T-cell (primary cell): ENCODE measurements at regions not wholly inside any gene's neighbourhood (a gene's known extent, or its start where the extent isn't known, plus 50 kb on each side); places are given as distances from the start of the nearest gene placed in this dataset.

Experiments used
- ATAC-seq, 4 experiments: fragments of 200-7000 bp in 3 of 4; fragments of 150-1000 bp in 1 of 4; cut with Tn5 transposase; replicated peaks in 1 of 4; 1 replicate in 3 of 4; 2 replicates in 1 of 4; pipeline ENCODE4 v1.10.0; 2021; ENCODE audit warnings: moderate library complexity in 3 of 4, mild to moderate bottlenecking in 2 of 4, moderate number of reproducible peaks in 1 of 4
- CTCF ChIA-PET, 2 donors: fragments of 300-600 bp; sonication (Branson Sonifier 250); formaldehyde crosslinking; loops; one replicate each; lab custom pipeline; 2022; ENCODE audit warnings: antibody characterized with exemption in 2 of 2; lab: Charles Lee
- POLR2A ChIA-PET, 2 donors: fragments of 300-600 bp; sonication (Branson Sonifier 250); formaldehyde crosslinking; loops; one replicate each; lab custom pipeline; 2022; ENCODE audit warnings: antibody characterized with exemption in 2 of 2; lab: Charles Lee
- DNase-seq, 35 experiments: peaks; one replicate each; pipeline versions ENCODE4 v3.0.0 to v3.0.0-alpha.2; 2013 to 2023
- H3K27ac ChIP-seq: one replicate; pipeline ENCODE4 v1.5.1; 2013; ENCODE audit warnings: low read length
- H3K27me3 ChIP-seq, 2 experiments: replicated peaks in 1 of 2; 1 replicate in 1 of 2; 2 replicates in 1 of 2; pipeline versions ENCODE4 v1.6.1 to v1.7.0; 2013; ENCODE audit warnings: low read length in 1 of 2, mixed read lengths in 1 of 2; ENCODE audit not compliant: control insufficient read depth in 2 of 2, insufficient read depth in 2 of 2; ENCODE audit errors: extremely low read depth in 1 of 2
- H3K36me3 ChIP-seq, 2 donors: 1 replicate in 1 of 2; 2 replicates in 1 of 2; pipeline versions ENCODE4 v1.6.1 to v1.7.0; 2013; ENCODE audit warnings: low read length in 1 of 2; ENCODE audit not compliant: control insufficient read depth in 2 of 2, insufficient read depth in 1 of 2; ENCODE audit errors: extremely low read depth in 1 of 2
- H3K4me1 ChIP-seq, 2 experiments: 1 replicate in 1 of 2; 2 replicates in 1 of 2; pipeline versions ENCODE4 v1.6.1 to v1.7.0; 2013; ENCODE audit warnings: low read length in 2 of 2, mixed read lengths in 1 of 2; ENCODE audit not compliant: insufficient read depth in 2 of 2, control insufficient read depth in 1 of 2; ENCODE audit errors: extremely low read depth in 1 of 2
- H3K4me3 ChIP-seq, 2 donors: 1 replicate in 1 of 2; 2 replicates in 1 of 2; pipeline versions ENCODE4 v1.5.1 to v1.7.0; 2013; ENCODE audit warnings: mild to moderate bottlenecking in 2 of 2, low read length in 1 of 2, moderate library complexity in 1 of 2; ENCODE audit not compliant: control insufficient read depth in 1 of 2; ENCODE audit errors: extremely low read depth in 1 of 2
- H3K9me3 ChIP-seq: 2 replicates; pipeline ENCODE4 v1.7.0; 2013
- H3K27ac Mint-ChIP-seq, 2 donors: one replicate each; pipeline ENCODE4 v1.8.0; 2020 to 2021; ENCODE audit warnings: mild to moderate bottlenecking in 2 of 2, mixed read lengths in 2 of 2
- H3K27me3 Mint-ChIP-seq, 2 donors: one replicate each; pipeline ENCODE4 v1.8.0; 2021 to 2022; ENCODE audit warnings: mixed read lengths in 2 of 2
- H3K36me3 Mint-ChIP-seq: one replicate; pipeline ENCODE4 v1.8.0; 2021; ENCODE audit warnings: mixed read lengths
- H3K4me1 Mint-ChIP-seq, 3 donors: one replicate each; pipeline ENCODE4 v1.8.0; 2020 to 2022; ENCODE audit warnings: mixed read lengths in 3 of 3, mild to moderate bottlenecking in 1 of 3
- H3K4me3 Mint-ChIP-seq, 3 donors: one replicate each; pipeline ENCODE4 v1.8.0; 2020 to 2022; ENCODE audit warnings: mild to moderate bottlenecking in 3 of 3, mixed read lengths in 3 of 3, moderate library complexity in 3 of 3
- H3K9me3 Mint-ChIP-seq, 3 donors: one replicate each; pipeline ENCODE4 v1.8.0; 2020 to 2022; ENCODE audit warnings: mixed read lengths in 3 of 3
- WGBS: methylation state at CpG from one replicate; pipeline ENCODE4 v1.1.5; 2013; ENCODE audit warnings: missing lambda C conversion rate; ENCODE audit not compliant: insufficient coverage; 5-methylcytosine and 5-hydroxymethylcytosine counted together

DNA sequence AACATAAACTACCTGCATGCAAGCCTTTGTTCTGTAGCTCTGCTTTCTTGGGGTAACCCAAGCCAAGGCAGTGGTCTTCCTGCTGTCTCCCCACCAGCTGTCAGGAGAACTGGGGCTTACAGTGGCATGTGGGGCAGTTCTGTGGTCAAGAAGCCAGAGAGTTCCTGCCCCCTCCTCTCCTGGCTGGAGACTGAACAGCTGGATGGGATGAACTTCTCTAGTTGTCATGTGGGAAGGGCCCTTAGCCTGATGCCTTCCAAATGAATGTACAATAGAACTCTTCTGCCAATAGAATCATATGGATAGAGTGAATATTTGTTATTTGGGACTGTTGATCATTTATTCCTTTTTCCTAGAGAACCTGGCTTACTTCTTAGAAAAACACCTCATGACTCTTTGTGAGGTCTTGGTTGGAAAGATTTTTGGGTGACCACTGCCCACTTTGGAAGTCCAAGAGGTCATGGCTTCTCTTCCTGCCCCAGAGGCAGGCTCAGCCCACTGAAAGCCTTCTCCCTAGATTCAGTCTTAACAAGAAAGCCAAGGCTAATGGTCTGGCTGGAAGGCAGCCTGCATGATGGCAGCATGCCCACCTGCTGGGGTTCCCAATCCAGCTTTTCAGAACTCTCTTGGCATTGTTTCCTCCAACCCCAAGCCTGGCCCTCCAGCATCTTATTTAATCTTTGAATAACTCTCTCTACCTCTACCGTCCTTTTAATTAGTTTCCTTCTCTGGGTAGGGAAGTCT, 462.9 kb upstream of the PROK2 start:
- WGBS, result no CpG with 5 or more reads among the region's 1 CpG
- ATAC-seq (no peak), DNase-seq (no peak)
- no peaks in the 10 kb centered on the region for H3K4me1 Mint-ChIP-seq
- Histone ChIP-seq H3K27me3 (peaks cover 0 to 10% of the 10 kb centered on the region in 2 experiments), H3K27ac (no peak overlapping the region), H3K9me3 (no peaks in the 10 kb centered on the region), H3K4me3 (no peak overlapping the region), H3K4me1 (no peaks in the 10 kb centered on the region), H3K36me3 (no peaks in the 10 kb centered on the region)
- no peak overlapping the region for H3K4me3 Mint-ChIP-seq
- POLR2A ChIA-PET, result no interaction called here
- CTCF ChIA-PET, result no interaction called here
- H3K36me3 Mint-ChIP-seq, result no peaks in the 10 kb centered on the region
- no peaks in the 10 kb centered on the region for H3K9me3 Mint-ChIP-seq
- no peaks in the 10 kb centered on the region for H3K27me3 Mint-ChIP-seq
- no peak overlapping the region for H3K27ac Mint-ChIP-seq

DNA sequence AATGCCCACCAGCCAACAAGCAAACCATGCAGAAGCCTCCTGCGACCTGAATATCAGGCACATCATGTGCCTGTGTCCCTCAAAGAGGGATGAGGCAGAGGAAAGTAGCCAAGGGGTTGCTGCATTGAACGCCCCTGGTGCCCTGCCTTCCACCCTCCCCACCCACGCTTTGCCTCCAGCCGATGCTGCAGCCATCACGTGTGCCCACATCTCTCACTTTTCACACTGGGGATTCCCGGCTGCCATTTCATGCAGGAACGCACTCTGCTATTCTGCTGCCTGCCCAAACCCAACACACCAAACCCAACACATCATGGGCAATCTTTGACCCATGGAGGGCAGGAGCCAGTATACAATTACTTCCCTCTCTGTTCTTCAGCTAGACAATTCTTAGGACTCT, 462.2 kb upstream of the PROK2 start:
- no peaks in the 10 kb centered on the region for H3K4me1 ChIP-seq
- H3K27me3 Mint-ChIP-seq, result no peaks in the 10 kb centered on the region
- H3K36me3 Mint-ChIP-seq, result no peaks in the 10 kb centered on the region
- H3K4me3 ChIP-seq, result no peak overlapping the region
- ATAC-seq (no peak), DNase-seq (no peak)
- H3K36me3 ChIP-seq, result no peaks in the 10 kb centered on the region
- no peak overlapping the region for H3K4me3 Mint-ChIP-seq
- H3K27ac ChIP-seq, result no peak overlapping the region
- H3K27ac Mint-ChIP-seq, result no peak overlapping the region
- ChIA-PET CTCF (no interaction called here), POLR2A (interaction anchor here in 1 of 2 donors (0.6 kb wide), 1 partner anchor 60 kb away, joined by 3 read pairs; no protein-coding TSS in a partner anchor)
- H3K9me3 Mint-ChIP-seq, result no peaks in the 10 kb centered on the region
- 58% methylated on average over 5 of the region's 7 CpGs for WGBS
- no peaks in the 10 kb centered on the region for H3K9me3 ChIP-seq
- H3K4me1 Mint-ChIP-seq, result no peaks in the 10 kb centered on the region
- peaks cover 0 to 10% of the 10 kb centered on the region in 2 experiments for H3K27me3 ChIP-seq

DNA sequence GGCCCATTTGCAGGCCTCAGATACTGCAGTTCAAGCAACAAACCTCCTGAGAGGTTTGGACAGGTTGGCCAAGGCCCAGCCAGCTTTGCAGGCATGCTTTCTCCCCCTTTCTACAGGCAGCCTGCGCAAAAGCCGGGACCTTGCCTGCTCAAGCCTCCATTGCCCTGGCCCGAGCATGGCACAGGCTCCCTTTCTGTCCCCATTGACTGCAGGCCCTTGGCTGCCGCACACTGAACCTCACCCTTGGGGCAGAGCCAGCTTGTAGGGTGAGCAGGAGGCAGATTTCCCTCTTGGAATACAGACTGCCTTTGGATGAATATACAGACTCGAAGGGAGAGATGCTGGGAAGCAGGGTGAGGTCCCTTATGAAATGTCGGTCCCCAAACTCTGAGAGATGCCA, 461.7 kb upstream of the PROK2 start:
- Histone ChIP-seq H3K27me3 (peaks cover 0 to 10% of the 10 kb centered on the region in 2 experiments), H3K4me1 (no peaks in the 10 kb centered on the region), H3K36me3 (no peaks in the 10 kb centered on the region), H3K27ac (no peak overlapping the region), H3K9me3 (no peaks in the 10 kb centered on the region), H3K4me3 (no peak overlapping the region)
- no peaks in the 10 kb centered on the region for H3K27me3 Mint-ChIP-seq
- H3K4me3 Mint-ChIP-seq, result no peak overlapping the region
- peaks cover 0 to under 1% (median 0%) of the 10 kb centered on the region in 3 donors for H3K4me1 Mint-ChIP-seq
- no peak overlapping the region for H3K27ac Mint-ChIP-seq
- no peaks in the 10 kb centered on the region for H3K36me3 Mint-ChIP-seq
- ChIA-PET CTCF (no interaction called here), POLR2A (interaction anchor here in 1 of 2 donors (0.6 kb wide), 1 partner anchor 61 kb away, joined by 3 read pairs; no protein-coding TSS in a partner anchor)
- H3K9me3 Mint-ChIP-seq, result no peaks in the 10 kb centered on the region
- DNase-seq (no peak), ATAC-seq (no peak)
- WGBS, result 90% methylated on average over 4 of the region's 6 CpGs

DNA sequence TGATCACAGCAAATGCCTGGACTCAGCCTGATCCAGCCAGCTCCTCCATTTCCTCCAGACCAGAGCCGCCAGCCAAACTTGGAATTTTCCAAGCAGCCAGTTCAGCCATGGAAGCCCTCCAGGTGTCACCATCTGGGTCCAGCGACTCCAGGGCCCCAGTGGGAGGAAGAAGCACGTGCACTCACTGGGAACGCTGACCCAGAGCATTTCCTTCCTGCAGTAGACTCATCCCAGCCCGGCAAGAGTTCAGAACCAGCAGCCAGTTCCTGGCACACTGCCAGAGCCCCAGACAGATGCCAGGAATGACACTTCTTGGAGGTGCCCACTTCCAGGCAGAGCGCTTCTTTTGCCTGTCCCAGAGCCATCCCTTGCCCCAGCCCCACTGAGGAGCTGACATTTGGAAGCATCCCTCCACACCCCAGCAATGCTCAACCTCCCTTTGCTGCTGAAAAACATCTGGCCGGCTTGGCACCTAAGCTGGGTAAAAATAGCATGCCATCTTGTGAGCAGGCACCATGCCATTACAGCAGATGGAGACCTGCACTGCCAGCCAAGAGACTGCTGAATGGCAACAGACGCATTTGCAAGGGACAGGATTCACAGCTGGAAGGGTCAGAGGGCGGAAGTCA, 460.3 kb upstream of the PROK2 start:
- ATAC-seq (no peak), DNase-seq (no peak)
- peaks cover 0 to 7% of the 10 kb centered on the region in 2 experiments for H3K27me3 ChIP-seq
- H3K4me1 Mint-ChIP-seq, result peaks cover 0 to 4% (median 0%) of the 10 kb centered on the region in 3 donors
- ChIA-PET CTCF (interaction anchor here in 1 of 2 donors (0.6 kb wide), 1 partner anchor 577 kb away, joined by 3 read pairs; no protein-coding TSS in a partner anchor), POLR2A (interaction anchor here in 1 of 2 donors (0.5 kb wide), 1 partner anchor 63 kb away, joined by 3 read pairs; no protein-coding TSS in a partner anchor)
- no peak overlapping the region for H3K4me3 ChIP-seq
- no peaks in the 10 kb centered on the region for H3K9me3 Mint-ChIP-seq
- no peak overlapping the region for H3K27ac Mint-ChIP-seq
- H3K4me1 ChIP-seq, result no peaks in the 10 kb centered on the region
- H3K4me3 Mint-ChIP-seq, result no peak overlapping the region
- no peaks in the 10 kb centered on the region for H3K27me3 Mint-ChIP-seq
- H3K36me3 ChIP-seq, result no peaks in the 10 kb centered on the region
- WGBS, result 71% methylated on average over 7 of the region's 9 CpGs
- H3K9me3 ChIP-seq, result no peaks in the 10 kb centered on the region
- H3K27ac ChIP-seq, result no peak overlapping the region
- H3K36me3 Mint-ChIP-seq, result no peaks in the 10 kb centered on the region

DNA sequence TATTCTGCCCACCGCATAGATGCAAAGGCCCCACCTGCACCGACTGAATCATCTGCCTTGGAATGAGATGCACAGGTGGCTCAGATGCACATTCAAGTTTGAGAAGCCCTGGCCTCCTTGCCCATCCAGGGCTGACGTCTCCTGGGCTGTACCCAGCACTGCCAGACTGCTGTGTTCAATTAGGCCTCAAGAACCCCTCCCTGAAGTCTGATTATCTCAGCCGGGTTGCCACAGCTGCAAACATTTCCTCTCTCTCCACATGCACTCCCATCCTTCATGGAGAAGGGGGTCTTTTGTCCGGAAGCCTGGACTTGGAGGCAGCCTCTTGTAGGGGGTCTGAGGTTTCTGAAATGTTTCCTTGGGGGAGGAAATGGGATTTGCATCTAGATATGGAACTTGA, 459.4 kb upstream of the PROK2 start:
- CTCF ChIA-PET, result no interaction called here
- 80% methylated on average over 2 of the region's 5 CpGs for WGBS
- peaks cover 0 to 9% (median 0%) of the 10 kb centered on the region in 3 donors for H3K4me1 Mint-ChIP-seq
- no peaks in the 10 kb centered on the region for H3K9me3 Mint-ChIP-seq
- ATAC-seq (no peak), DNase-seq (no peak)
- POLR2A ChIA-PET, result interaction anchor here in 1 of 2 donors (0.6 kb wide), 1 partner anchor 198 kb away, joined by 3 read pairs; no protein-coding TSS in a partner anchor
- no peak overlapping the region for H3K4me3 ChIP-seq
- H3K27me3 ChIP-seq, result peaks cover 0 to 7% of the 10 kb centered on the region in 2 experiments
- H3K36me3 Mint-ChIP-seq, result no peaks in the 10 kb centered on the region
- no peak overlapping the region for H3K4me3 Mint-ChIP-seq
- H3K4me1 ChIP-seq, result no peaks in the 10 kb centered on the region
- H3K9me3 ChIP-seq, result no peaks in the 10 kb centered on the region
- no peak overlapping the region for H3K27ac ChIP-seq
- H3K36me3 ChIP-seq, result no peaks in the 10 kb centered on the region
- H3K27me3 Mint-ChIP-seq, result no peaks in the 10 kb centered on the region
- no peak overlapping the region for H3K27ac Mint-ChIP-seq

DNA sequence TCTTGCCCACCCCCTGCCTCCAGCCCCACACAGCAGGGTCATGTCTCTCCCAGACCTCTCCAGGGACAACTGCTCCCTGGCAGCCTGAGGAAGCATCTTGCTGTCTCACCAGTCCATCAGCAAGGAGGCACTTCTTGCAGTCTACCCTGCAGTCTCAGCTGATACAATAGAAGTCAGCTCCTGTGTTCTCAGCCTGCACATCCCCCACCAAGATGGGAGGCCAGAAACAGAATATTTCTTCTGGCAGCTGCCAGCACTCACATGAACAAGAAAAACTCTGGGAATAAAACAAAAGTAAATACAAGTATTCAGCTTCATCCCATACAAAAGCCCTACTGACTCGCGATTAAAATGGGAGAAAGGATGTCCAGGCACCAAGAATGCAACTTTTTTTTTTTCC, 457.4 kb upstream of the PROK2 start:
- Histone ChIP-seq H3K4me3 (no peak overlapping the region), H3K9me3 (no peaks in the 10 kb centered on the region), H3K36me3 (no peaks in the 10 kb centered on the region), H3K27ac (no peak overlapping the region), H3K27me3 (peaks cover 0 to 7% of the 10 kb centered on the region in 2 experiments), H3K4me1 (no peaks in the 10 kb centered on the region)
- no peaks in the 10 kb centered on the region for H3K36me3 Mint-ChIP-seq
- H3K27ac Mint-ChIP-seq, result no peak overlapping the region
- CTCF ChIA-PET, result no interaction called here
- POLR2A ChIA-PET, result no interaction called here
- H3K27me3 Mint-ChIP-seq, result no peaks in the 10 kb centered on the region
- peaks cover 0 to 9% (median 0%) of the 10 kb centered on the region in 3 donors for H3K4me1 Mint-ChIP-seq
- no peaks in the 10 kb centered on the region for H3K9me3 Mint-ChIP-seq
- no peak overlapping the region for H3K4me3 Mint-ChIP-seq
- DNase-seq (no peak), ATAC-seq (no peak)
- WGBS, result 80% methylated on average over 2 of the region's 2 CpGs
